Liver (tissue), 8 donors: ENCODE measurements at regions not wholly inside any gene's neighbourhood (a gene's known extent, or its start where the extent isn't known, plus 50 kb on each side); places are given as distances from the start of the nearest gene placed in this dataset.

Experiments
- DNase-seq: peaks from one replicate; pipeline ENCODE4 v3.0.0-alpha.2; 2017; ENCODE audit warnings: low spot score
- H3K27ac ChIP-seq, 2 donors: one replicate each; pipeline ENCODE4 v1.7.0; 2013; ENCODE audit warnings: inconsistent platforms in 2 of 2, low read length in 2 of 2, control low read depth in 1 of 2, low read depth in 1 of 2, mild to moderate bottlenecking in 1 of 2
- H3K27me3 ChIP-seq, 4 donors: one replicate each; pipeline versions ENCODE4 v1.6.1 to v1.7.0; 2013; ENCODE audit warnings: low read length in 3 of 4, inconsistent platforms in 1 of 4, mild to moderate bottlenecking in 1 of 4, moderate library complexity in 1 of 4; ENCODE audit not compliant: control insufficient read depth in 4 of 4, insufficient read depth in 4 of 4
- H3K36me3 ChIP-seq, 4 donors: one replicate each; pipeline versions ENCODE4 v1.6.1 to v1.7.0; 2013; ENCODE audit warnings: low read length in 3 of 4, mild to moderate bottlenecking in 3 of 4, low read depth in 1 of 4, moderate library complexity in 1 of 4; ENCODE audit not compliant: control insufficient read depth in 4 of 4, insufficient read depth in 3 of 4
- H3K4me1 ChIP-seq, 4 donors: one replicate each; pipeline versions ENCODE4 v1.6.1 to v1.7.0; 2013; ENCODE audit warnings: low read length in 3 of 4, mild to moderate bottlenecking in 3 of 4, moderate library complexity in 1 of 4; ENCODE audit not compliant: control insufficient read depth in 4 of 4, insufficient read depth in 4 of 4
- H3K4me3 ChIP-seq, 3 donors: one replicate each; pipeline versions ENCODE4 v1.6.1 to v1.7.0; 2013; ENCODE audit warnings: low read length in 3 of 3, control low read depth in 1 of 3, low read depth in 1 of 3, mild to moderate bottlenecking in 1 of 3
- H3K9ac ChIP-seq, 2 donors: one replicate each; pipeline ENCODE4 v1.7.0; 2013; ENCODE audit warnings: low read length in 2 of 2, mild to moderate bottlenecking in 2 of 2, moderate library complexity in 2 of 2, control low read depth in 1 of 2, low read depth in 1 of 2
- H3K9me3 ChIP-seq, 4 donors: one replicate each; pipeline versions ENCODE4 v1.6.1 to v1.7.0; 2013; ENCODE audit warnings: low read length in 3 of 4; ENCODE audit not compliant: control insufficient read depth in 4 of 4
- EGR1 ChIP-seq, 2 donors: IDR thresholded peaks; 2 replicates each; pipeline ENCODE4 v1.6.1; 2016 to 2018; ENCODE audit warnings: antibody characterized with exemption in 2 of 2, low read depth in 2 of 2
- FOXA1 ChIP-seq: IDR thresholded peaks from 2 replicates; pipeline ENCODE4 v1.6.1; 2016; ENCODE audit warnings: antibody characterized with exemption
- FOXA2 ChIP-seq: IDR thresholded peaks from 2 replicates; pipeline ENCODE4 v1.6.1; 2016; ENCODE audit warnings: antibody characterized with exemption
- HNF4A ChIP-seq, 2 donors: conservative IDR thresholded peaks; 2 replicates each; pipeline ENCODE4 v1.6.1; 2016; ENCODE audit warnings: antibody characterized with exemption in 2 of 2, mild to moderate bottlenecking in 2 of 2
- HNF4G ChIP-seq: IDR thresholded peaks from 2 replicates; pipeline ENCODE4 v1.6.1; 2016; ENCODE audit warnings: antibody characterized with exemption
- MAX ChIP-seq: IDR thresholded peaks from 2 replicates; pipeline ENCODE4 v1.6.1; 2016; ENCODE audit warnings: antibody characterized with exemption
- NR2F2 ChIP-seq: IDR thresholded peaks from 2 replicates; pipeline ENCODE4 v1.6.1; 2016; ENCODE audit warnings: antibody characterized with exemption
- RAD21 ChIP-seq, 2 donors: IDR thresholded peaks; 2 replicates each; pipeline ENCODE4 v1.6.1; 2016; ENCODE audit warnings: antibody characterized with exemption in 2 of 2, mild to moderate bottlenecking in 2 of 2
- RXRA ChIP-seq, 2 donors: IDR thresholded peaks; 2 replicates each; pipeline ENCODE4 v1.6.1; 2017 to 2018; ENCODE audit warnings: antibody characterized with exemption in 2 of 2, mild to moderate bottlenecking in 1 of 2
- TAF1 ChIP-seq: conservative IDR thresholded peaks from 2 replicates; pipeline ENCODE4 v1.6.1; 2016; ENCODE audit warnings: antibody characterized with exemption, mild to moderate bottlenecking
- YY1 ChIP-seq: IDR thresholded peaks from 2 replicates; pipeline ENCODE4 v1.6.1; 2016; ENCODE audit warnings: antibody characterized with exemption, mild to moderate bottlenecking
- WGBS: extraction: QIAGEN DNeasy Blood & Tissue Kit; methylation state at CpG from one replicate; pipeline ENCODE4 v1.1.7; 2013; 5-methylcytosine and 5-hydroxymethylcytosine counted together
- TF ChIP-seq, protein P1 (sequence below): fragments of 150-350 bp; IDR thresholded peaks from 2 replicates; pipeline ENCODE4 v1.5.1; 2017; ENCODE audit warnings: improper control_type of control experiment, low read depth, low read length; ENCODE audit not compliant: missing input control
- TF ChIP-seq, protein P2 (sequence below): IDR thresholded peaks from 2 replicates; pipeline ENCODE4 v1.6.1; 2016; ENCODE audit warnings: antibody characterized with exemption
- TF ChIP-seq, protein P3 (sequence below): IDR thresholded peaks from 2 replicates; pipeline ENCODE4 v1.6.1; 2016; ENCODE audit warnings: antibody characterized with exemption, mild to moderate bottlenecking
- donor health status: healthy.
- donor health status: healthy.
- donor health status: healthy.
- donor health status: healthy.
- donor health status: healthy.

DNA sequence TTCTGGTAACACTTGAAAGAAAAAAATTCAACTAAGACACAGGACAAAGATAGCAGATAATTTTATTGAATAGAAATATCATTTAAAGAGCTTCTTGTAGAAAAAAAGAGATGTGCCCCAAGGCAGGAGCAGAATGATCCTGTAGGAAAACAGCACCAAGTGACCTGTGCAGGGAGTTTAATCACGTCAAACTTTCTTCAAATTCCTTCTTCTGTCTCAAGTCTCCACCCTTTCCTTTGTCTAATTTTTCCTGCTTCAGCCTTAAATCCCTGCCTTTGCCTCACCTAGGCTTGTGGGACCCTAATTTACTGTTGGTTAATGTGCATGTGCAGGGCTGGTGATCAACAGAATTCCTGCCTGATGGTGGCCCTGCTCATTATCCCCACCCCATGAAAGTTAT lies 481.4 kb downstream of the IPMK start:
- no peaks in the 10 kb centered on the region for H3K36me3 ChIP-seq
- DNase-seq = no peak
- TF ChIP-seq HNF4G = no peak
- TF ChIP-seq FOXA2 = no peak
- TF ChIP-seq, protein P1, sequence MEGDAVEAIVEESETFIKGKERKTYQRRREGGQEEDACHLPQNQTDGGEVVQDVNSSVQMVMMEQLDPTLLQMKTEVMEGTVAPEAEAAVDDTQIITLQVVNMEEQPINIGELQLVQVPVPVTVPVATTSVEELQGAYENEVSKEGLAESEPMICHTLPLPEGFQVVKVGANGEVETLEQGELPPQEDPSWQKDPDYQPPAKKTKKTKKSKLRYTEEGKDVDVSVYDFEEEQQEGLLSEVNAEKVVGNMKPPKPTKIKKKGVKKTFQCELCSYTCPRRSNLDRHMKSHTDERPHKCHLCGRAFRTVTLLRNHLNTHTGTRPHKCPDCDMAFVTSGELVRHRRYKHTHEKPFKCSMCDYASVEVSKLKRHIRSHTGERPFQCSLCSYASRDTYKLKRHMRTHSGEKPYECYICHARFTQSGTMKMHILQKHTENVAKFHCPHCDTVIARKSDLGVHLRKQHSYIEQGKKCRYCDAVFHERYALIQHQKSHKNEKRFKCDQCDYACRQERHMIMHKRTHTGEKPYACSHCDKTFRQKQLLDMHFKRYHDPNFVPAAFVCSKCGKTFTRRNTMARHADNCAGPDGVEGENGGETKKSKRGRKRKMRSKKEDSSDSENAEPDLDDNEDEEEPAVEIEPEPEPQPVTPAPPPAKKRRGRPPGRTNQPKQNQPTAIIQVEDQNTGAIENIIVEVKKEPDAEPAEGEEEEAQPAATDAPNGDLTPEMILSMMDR = no peak
- no peak for TF ChIP-seq EGR1 (IDR thresholded peaks at IDR 0.05; ENCODE audit: low read depth in 2 of 2)
- TF ChIP-seq HNF4A (conservative IDR thresholded peaks at IDR 0.05) = no peak
- no peak for TF ChIP-seq RAD21 (IDR thresholded peaks at IDR 0.05)
- no peak for TF ChIP-seq MAX
- TF ChIP-seq, protein P2, sequence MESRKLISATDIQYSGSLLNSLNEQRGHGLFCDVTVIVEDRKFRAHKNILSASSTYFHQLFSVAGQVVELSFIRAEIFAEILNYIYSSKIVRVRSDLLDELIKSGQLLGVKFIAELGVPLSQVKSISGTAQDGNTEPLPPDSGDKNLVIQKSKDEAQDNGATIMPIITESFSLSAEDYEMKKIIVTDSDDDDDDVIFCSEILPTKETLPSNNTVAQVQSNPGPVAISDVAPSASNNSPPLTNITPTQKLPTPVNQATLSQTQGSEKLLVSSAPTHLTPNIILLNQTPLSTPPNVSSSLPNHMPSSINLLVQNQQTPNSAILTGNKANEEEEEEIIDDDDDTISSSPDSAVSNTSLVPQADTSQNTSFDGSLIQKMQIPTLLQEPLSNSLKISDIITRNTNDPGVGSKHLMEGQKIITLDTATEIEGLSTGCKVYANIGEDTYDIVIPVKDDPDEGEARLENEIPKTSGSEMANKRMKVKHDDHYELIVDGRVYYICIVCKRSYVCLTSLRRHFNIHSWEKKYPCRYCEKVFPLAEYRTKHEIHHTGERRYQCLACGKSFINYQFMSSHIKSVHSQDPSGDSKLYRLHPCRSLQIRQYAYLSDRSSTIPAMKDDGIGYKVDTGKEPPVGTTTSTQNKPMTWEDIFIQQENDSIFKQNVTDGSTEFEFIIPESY = no peak
- no peak for TF ChIP-seq YY1
- no peak for TF ChIP-seq TAF1
- H3K27ac ChIP-seq = no peak overlapping the region
- H3K9me3 ChIP-seq = no peaks in the 10 kb centered on the region
- H3K9ac ChIP-seq = no peak overlapping the region
- no peak overlapping the region for H3K4me3 ChIP-seq
- peaks cover 0 to 12% (median 7%) of the 10 kb centered on the region in 4 donors for H3K4me1 ChIP-seq
- 58% methylated on average over 1 of the region's 1 CpG for WGBS
- H3K27me3 ChIP-seq = no peaks in the 10 kb centered on the region

- Histone ChIP-seq H3K27me3 (no peaks in the 10 kb centered on the region), H3K36me3 (no peaks in the 10 kb centered on the region), H3K27ac (no peak overlapping the region), H3K4me1 (peaks cover 0 to 11% (median 4%) of the 10 kb centered on the region in 4 donors), H3K4me3 (no peak overlapping the region), H3K9ac (no peak overlapping the region), H3K9me3 (no peaks in the 10 kb centered on the region)
- no peak for TF ChIP-seq TAF1
- TF ChIP-seq, protein P2 = no peak
- TF ChIP-seq RXRA (IDR thresholded peaks at IDR 0.05) = no peak
- no peak for TF ChIP-seq FOXA2
- TF ChIP-seq YY1 = no peak
- TF ChIP-seq FOXA1 = no peak
- TF ChIP-seq NR2F2 = no peak
- TF ChIP-seq EGR1 (IDR thresholded peaks at IDR 0.05; ENCODE audit: low read depth in 2 of 2) = no peak
- TF ChIP-seq, protein P3, sequence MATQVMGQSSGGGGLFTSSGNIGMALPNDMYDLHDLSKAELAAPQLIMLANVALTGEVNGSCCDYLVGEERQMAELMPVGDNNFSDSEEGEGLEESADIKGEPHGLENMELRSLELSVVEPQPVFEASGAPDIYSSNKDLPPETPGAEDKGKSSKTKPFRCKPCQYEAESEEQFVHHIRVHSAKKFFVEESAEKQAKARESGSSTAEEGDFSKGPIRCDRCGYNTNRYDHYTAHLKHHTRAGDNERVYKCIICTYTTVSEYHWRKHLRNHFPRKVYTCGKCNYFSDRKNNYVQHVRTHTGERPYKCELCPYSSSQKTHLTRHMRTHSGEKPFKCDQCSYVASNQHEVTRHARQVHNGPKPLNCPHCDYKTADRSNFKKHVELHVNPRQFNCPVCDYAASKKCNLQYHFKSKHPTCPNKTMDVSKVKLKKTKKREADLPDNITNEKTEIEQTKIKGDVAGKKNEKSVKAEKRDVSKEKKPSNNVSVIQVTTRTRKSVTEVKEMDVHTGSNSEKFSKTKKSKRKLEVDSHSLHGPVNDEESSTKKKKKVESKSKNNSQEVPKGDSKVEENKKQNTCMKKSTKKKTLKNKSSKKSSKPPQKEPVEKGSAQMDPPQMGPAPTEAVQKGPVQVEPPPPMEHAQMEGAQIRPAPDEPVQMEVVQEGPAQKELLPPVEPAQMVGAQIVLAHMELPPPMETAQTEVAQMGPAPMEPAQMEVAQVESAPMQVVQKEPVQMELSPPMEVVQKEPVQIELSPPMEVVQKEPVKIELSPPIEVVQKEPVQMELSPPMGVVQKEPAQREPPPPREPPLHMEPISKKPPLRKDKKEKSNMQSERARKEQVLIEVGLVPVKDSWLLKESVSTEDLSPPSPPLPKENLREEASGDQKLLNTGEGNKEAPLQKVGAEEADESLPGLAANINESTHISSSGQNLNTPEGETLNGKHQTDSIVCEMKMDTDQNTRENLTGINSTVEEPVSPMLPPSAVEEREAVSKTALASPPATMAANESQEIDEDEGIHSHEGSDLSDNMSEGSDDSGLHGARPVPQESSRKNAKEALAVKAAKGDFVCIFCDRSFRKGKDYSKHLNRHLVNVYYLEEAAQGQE = no peak
- DNase-seq = no peak
- WGBS = 89% methylated on average over 2 of the region's 2 CpGs
Observed at GRCh38 chr10:57785546-57785945, 482.1 kb downstream of the IPMK start.
